Endothelial cell of umbilical vein (primary cell): ENCODE measurements at regions not wholly inside any gene's neighbourhood (a gene's known extent, or its start where the extent isn't known, plus 50 kb on each side); places are given as distances from the start of the nearest gene placed in this dataset.

Experiments
- BruUV-seq: library from RNA; stranded (reverse); fragments of 400-500 nt; replicated peaks from 2 replicates; lab custom pipeline; 2021; lab: Mats Ljungman, UMichigan
- CTCF ChIA-PET: fragments of 300-600, 350-600 bp; sonication (Branson Sonifier 250); formaldehyde crosslinking; loops from one replicate; lab custom pipeline; 2021; ENCODE audit warnings: antibody characterized with exemption, inconsistent platforms; lab: Charles Lee
- POLR2A ChIA-PET: fragments of 300-600, 350-600 bp; sonication (Branson Sonifier 250); formaldehyde crosslinking; loops from one replicate; lab custom pipeline; 2021; ENCODE audit warnings: antibody characterized with exemption, inconsistent platforms; lab: Charles Lee
- DNase-seq: peaks from one replicate; pipeline ENCODE4 v3.0.0-alpha.2; 2011; ENCODE audit warnings: low read depth, low spot score
- FAIRE-seq: peaks from 2 replicates; lab custom pipeline; 2011; peaks lifted over from hg19 to GRCh38; lab: Jason Lieb, UNC
- H2AFZ ChIP-seq: 2 replicates; pipeline ENCODE4 v1.6.0; 2012; ENCODE audit warnings: low read depth, low read length, control low read depth, inconsistent platforms
- H3K27ac ChIP-seq: 2 replicates; pipeline ENCODE4 v1.5.1; 2011; ENCODE audit warnings: low read depth, mild to moderate bottlenecking, control low read depth, low read length, moderate library complexity; ENCODE audit not compliant: insufficient read depth
- H3K27me3 ChIP-seq, 2 experiments: 2 replicates each; pipeline versions ENCODE4 v1.6.0 to v1.6.1; 2011; ENCODE audit warnings: low read length in 2 of 2, mixed read lengths in 1 of 2; ENCODE audit not compliant: control insufficient read depth in 2 of 2, insufficient read depth in 2 of 2
- H3K36me3 ChIP-seq, 2 experiments: 2 replicates in 1 of 2; 3 replicates in 1 of 2; pipeline ENCODE4 v1.5.1; 2011; ENCODE audit warnings: low read length in 2 of 2, mild to moderate bottlenecking in 1 of 2, moderate library complexity in 1 of 2; ENCODE audit not compliant: control insufficient read depth in 2 of 2, insufficient read depth in 2 of 2; ENCODE audit errors: extremely low read depth in 1 of 2
- H3K4me1 ChIP-seq: 3 replicates; pipeline ENCODE4 v1.5.1; 2011; ENCODE audit warnings: mild to moderate bottlenecking, low read length; ENCODE audit not compliant: control insufficient read depth, insufficient read depth; ENCODE audit errors: extremely low read depth
- H3K4me2 ChIP-seq: 2 replicates; pipeline ENCODE4 v1.6.1; 2011; ENCODE audit warnings: low read length, control low read depth, mixed read lengths; ENCODE audit not compliant: insufficient read depth
- H3K4me3 ChIP-seq, 3 experiments: fragments of 200-600 bp in 1 of 3; sonication (generic), shearing (Covaris generic) in 1 of 3; replicated peaks in 1 of 3; 2 replicates each; pipeline ENCODE4 v1.5.1; 2011 to 2016; ENCODE audit warnings: control low read depth in 3 of 3, low read length in 3 of 3, mild to moderate bottlenecking in 2 of 3, inconsistent platforms in 1 of 3, low read depth in 1 of 3, moderate library complexity in 1 of 3; ENCODE audit not compliant: insufficient read depth in 1 of 3
- H3K79me2 ChIP-seq: 2 replicates; pipeline ENCODE4 v1.6.0; 2012; ENCODE audit warnings: low read length, inconsistent platforms; ENCODE audit not compliant: control insufficient read depth, insufficient read depth
- H3K9ac ChIP-seq: replicated peaks from 2 replicates; pipeline ENCODE3; 2011; ENCODE audit warnings: low read length, control low read depth; ENCODE audit not compliant: insufficient read depth; ENCODE audit errors: extremely low read depth
- H3K9me1 ChIP-seq: replicated peaks from 3 replicates; pipeline ENCODE4 v1.6.0; 2011; ENCODE audit warnings: mild to moderate bottlenecking, low read length; ENCODE audit not compliant: control insufficient read depth, insufficient read depth; ENCODE audit errors: extremely low read depth
- H3K9me3 ChIP-seq: replicated peaks from 2 replicates; pipeline ENCODE4 v1.5.1; 2012; ENCODE audit warnings: low read length, inconsistent platforms; ENCODE audit not compliant: control insufficient read depth, insufficient read depth
- H4K20me1 ChIP-seq: replicated peaks from 2 replicates; pipeline ENCODE3; 2011; ENCODE audit warnings: mild to moderate bottlenecking, low read length; ENCODE audit not compliant: control insufficient read depth, insufficient read depth; ENCODE audit errors: extremely low read depth
- CTCF ChIP-seq, 2 donors: IDR thresholded peaks; 1 replicate in 1 of 2; 2 replicates in 1 of 2; pipeline ENCODE4 v1.5.1; 2011; ENCODE audit warnings: low read length in 2 of 2, mild to moderate bottlenecking in 2 of 2, moderate library complexity in 2 of 2, control low read depth in 1 of 2, inconsistent platforms in 1 of 2, low read depth in 1 of 2; ENCODE audit not compliant: insufficient read depth in 1 of 2; ENCODE audit errors: extremely low read depth in 1 of 2
- EZH2 ChIP-seq: IDR thresholded peaks from 2 replicates; pipeline ENCODE4 v1.6.1; 2012; ENCODE audit warnings: borderline replicate concordance, low read depth, mild to moderate bottlenecking, moderate library complexity, low read length, inconsistent platforms; ENCODE audit not compliant: severe bottlenecking
- FOS ChIP-seq: IDR thresholded peaks from 2 replicates; pipeline ENCODE4 v1.6.1; 2011; ENCODE audit warnings: mild to moderate bottlenecking, low read length, moderate library complexity, borderline replicate concordance; ENCODE audit not compliant: insufficient read depth
- GATA2 ChIP-seq: IDR thresholded peaks from 2 replicates; pipeline ENCODE4 v1.7.0; 2011; ENCODE audit warnings: low read depth, mild to moderate bottlenecking, moderate library complexity, mixed read lengths, low read length; ENCODE audit not compliant: insufficient read length, insufficient read depth
- JUN ChIP-seq: IDR thresholded peaks from 2 replicates; pipeline ENCODE4 v1.6.1; 2011; ENCODE audit warnings: borderline replicate concordance, low read depth; ENCODE audit not compliant: insufficient read length, insufficient read depth
- MYC ChIP-seq: IDR thresholded peaks from one replicate; pipeline ENCODE4 v1.6.1; 2011; ENCODE audit warnings: mild to moderate bottlenecking, low read depth, low read length
- POLR2A ChIP-seq: IDR thresholded peaks from 2 replicates; pipeline ENCODE4 v1.6.1; 2012; ENCODE audit warnings: low read depth, mild to moderate bottlenecking, control low read depth, low read length
- POLR2AphosphoS5 ChIP-seq: IDR thresholded peaks from 2 replicates; pipeline ENCODE4 v1.6.1; 2012; ENCODE audit warnings: low read depth, mild to moderate bottlenecking, control low read depth, low read length, moderate library complexity; ENCODE audit not compliant: insufficient read depth
- dilution Hi-C: fragments of 300-500 bp; cut with MboI; formaldehyde crosslinking; loops from one replicate; pipeline ENCODE4 v1.15.0; 2019; ENCODE audit warnings: low sequenced_read_pairs; ENCODE audit not compliant: extremely low pct_ligation_motif_present
- intact Hi-C: fragments of 100-400 bp; cut with micrococcal nuclease; formaldehyde crosslinking; loops from one replicate; pipeline ENCODE4 v1.10.0; 2022
- TF ChIP-seq, protein P1 (sequence below): IDR thresholded peaks from 2 replicates; pipeline ENCODE4 v1.6.1; 2011; ENCODE audit not compliant: insufficient read depth, insufficient read length

- Histone ChIP-seq H3K9me1 (no peaks in the 10 kb centered on the region), H4K20me1 (no peaks in the 10 kb centered on the region), H3K9ac (no peak overlapping the region), H3K36me3 (no peaks in the 10 kb centered on the region), H3K79me2 (no peaks in the 10 kb centered on the region), H2AFZ (no peak overlapping the region), H3K27me3 (no peaks in the 10 kb centered on the region), H3K9me3 (no peaks in the 10 kb centered on the region), H3K4me3 (no peak overlapping the region), H3K27ac (no peak overlapping the region), H3K4me1 (peaks cover 14% of the 10 kb centered on the region), H3K4me2 (no peak overlapping the region)
- FAIRE-seq: no peak
- no peak for DNase-seq
- intact Hi-C loops: no loop called here
- dilution Hi-C loops: no loop called here
- CTCF ChIA-PET: interaction anchor here (1.3 kb wide), 1 partner anchor 14 kb away, joined by 4 read pairs; no protein-coding TSS in a partner anchor
- TF ChIP-seq MYC: no peak
- TF ChIP-seq, protein P1, sequence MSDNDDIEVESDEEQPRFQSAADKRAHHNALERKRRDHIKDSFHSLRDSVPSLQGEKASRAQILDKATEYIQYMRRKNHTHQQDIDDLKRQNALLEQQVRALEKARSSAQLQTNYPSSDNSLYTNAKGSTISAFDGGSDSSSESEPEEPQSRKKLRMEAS: no peak
- no peak for TF ChIP-seq JUN
- POLR2A ChIA-PET: no interaction called here
- BruUV-seq: no TSS peak
Measured at GRCh38 chr1:235051521-235051920, 77.1 kb downstream of the TOMM20 start.

GRCh38 chr1:235050911-235051360 is 77.7 kb downstream of the TOMM20 start:
- Histone ChIP-seq H3K4me2 (no peak overlapping the region), H3K9ac (no peak overlapping the region), H3K9me1 (no peaks in the 10 kb centered on the region), H3K4me1 (peaks cover 14% of the 10 kb centered on the region), H3K9me3 (no peaks in the 10 kb centered on the region), H2AFZ (peak overlapping the region; percentile 15), H3K27ac (no peak overlapping the region), H3K4me3 (no peak overlapping the region), H4K20me1 (no peaks in the 10 kb centered on the region), H3K36me3 (no peaks in the 10 kb centered on the region), H3K27me3 (no peaks in the 10 kb centered on the region), H3K79me2 (no peaks in the 10 kb centered on the region)
- dilution Hi-C loops (no loop called here), intact Hi-C loops (no loop called here)
- TF ChIP-seq EZH2: no peak
- no peak for TF ChIP-seq JUN
- TF ChIP-seq, protein P1: no peak
- no peak for TF ChIP-seq GATA2
- no peak for TF ChIP-seq POLR2A
- TF ChIP-seq FOS: no peak
- TF ChIP-seq MYC: no peak
- TF ChIP-seq CTCF (IDR thresholded peaks at IDR 0.05; ENCODE audit: extremely low read depth in 1 of 2, insufficient read depth in 1 of 2, low read depth in 1 of 2, low read length in 2 of 2): no peak
- no peak for TF ChIP-seq POLR2AphosphoS5
- peak; percentile 18 for DNase-seq
- FAIRE-seq: no peak
- POLR2A ChIA-PET: interaction anchor here (0.5 kb wide), 1 partner anchor 451 kb away, joined by 3 read pairs; no protein-coding TSS in a partner anchor
- BruUV-seq: no TSS peak
- CTCF ChIA-PET: interaction anchor here (0.9 to 1.3 kb wide), 2 partner anchors 15 to 32 kb away, joined by 3 to 4 read pairs; no protein-coding TSS in a partner anchor
